ENCODE measurements at regions not wholly inside any gene's neighbourhood (a gene's known extent, or its start where the extent isn't known, plus 50 kb on each side); places are given as distances from the start of the nearest gene placed in this dataset.
A peak's percentile ranks its signal among the peaks of the same experiment; 100 is the strongest.
"Not testable (repeated sequence)": the region's sequence is repeated elsewhere in the genome, so short reads cannot be mapped to it uniquely, and the experiment has no call there.

- not testable (repeated sequence) for DNase-seq (ENCODE audit: low spot score)
These were observed 75.8 kb upstream of the PARP8 start for GRCh38 chr5:50590444-50591189.

GRCh38 chr5:50591338-50591737 is 75.1 kb upstream of the PARP8 start:
- not testable (repeated sequence) for DNase-seq (ENCODE audit: low spot score)

- DNase-seq (ENCODE audit: low spot score), result no peak
These were observed 72.8 kb upstream of the PARP8 start for GRCh38 chr5:50593681-50594080.

- DNase-seq (ENCODE audit: low spot score), result peak; percentile 33
These were observed 71.2 kb upstream of the PARP8 start for GRCh38 chr5:50595199-50595598.

- DNase-seq (ENCODE audit: low spot score), result not testable (repeated sequence)
These were observed 64.9 kb upstream of the PARP8 start for GRCh38 chr5:50601576-50601975.

- DNase-seq (ENCODE audit: low spot score), result no peak
These were observed 60.3 kb upstream of the PARP8 start for GRCh38 chr5:50606179-50606578.

GRCh38 chr5:50607456-50607855 is 59.0 kb upstream of the PARP8 start:
- DNase-seq (ENCODE audit: low spot score), result not testable (repeated sequence)

- not testable (repeated sequence) for DNase-seq (ENCODE audit: low spot score)
These were observed 58.3 kb upstream of the PARP8 start for GRCh38 chr5:50607953-50608705.

- DNase-seq (ENCODE audit: low spot score), result not testable (repeated sequence)
These were observed 53.4 kb upstream of the PARP8 start for GRCh38 chr5:50613057-50613456.
